ENCODE measurements at regions not wholly inside any gene's neighbourhood (a gene's known extent, or its start where the extent isn't known, plus 50 kb on each side); places are given as distances from the start of the nearest gene placed in this dataset.

GRCh38 chr10:59586407-59586891 is 123.2 kb downstream of the SLC16A9 start:
- no TSS peak for BruUV-seq (replicated peaks)
- Histone ChIP-seq H3K36me3 (ENCODE audit: control insufficient read depth, insufficient read depth, low read length) (no peaks in the 10 kb centered on the region), H3K4me3 (ENCODE audit: low read depth in 2 of 2, low read length in 2 of 2) (no peak overlapping the region), H3K27me3 (ENCODE audit: control insufficient read depth, insufficient read depth, low read length) (no peaks in the 10 kb centered on the region), H3K4me1 (ENCODE audit: control insufficient read depth, insufficient read depth, low read length) (no peaks in the 10 kb centered on the region), H3K9me3 (ENCODE audit: control insufficient read depth, insufficient read depth, low read depth, low read length) (no peaks in the 10 kb centered on the region), H3K27ac (ENCODE audit: low read length) (no peak overlapping the region)
- in situ Hi-C loops (cut with HindIII; ENCODE audit: low pct_unique_long_range_greater_than_20kb, low sequenced_read_pairs), result no loop called here
- TF ChIP-seq TCF7L2 (IDR thresholded peaks at IDR 0.05; ENCODE audit: low read depth, low read length), result no peak
- TF ChIP-seq POLR2AphosphoS5 (IDR thresholded peaks at IDR 0.05; ENCODE audit: low read depth, low read length), result no peak
- no peak for TF ChIP-seq REST (IDR thresholded peaks at IDR 0.05; ENCODE audit: insufficient read depth in 1 of 2, low read depth in 2 of 2, low read length in 1 of 2)
- no peak for TF ChIP-seq SIN3A (IDR thresholded peaks at IDR 0.05; ENCODE audit: borderline replicate concordance, insufficient read depth, low read depth, low read length)
- TF ChIP-seq CTCF (IDR thresholded peaks at IDR 0.05), result no peak
- CTCF ChIA-PET, result no interaction called here
- POLR2A ChIA-PET, result no interaction called here
- no peak for DNase-seq (ENCODE audit: low read depth, low spot score)
- intact Hi-C loops (cut with micrococcal nuclease; ENCODE audit: unreplicated experiment), result no loop called here
- ATAC-seq, result no peak

- Histone ChIP-seq H3K36me3 (ENCODE audit: control insufficient read depth, insufficient read depth, low read length) (no peaks in the 10 kb centered on the region), H3K9me3 (ENCODE audit: control insufficient read depth, insufficient read depth, low read depth, low read length) (no peaks in the 10 kb centered on the region), H3K4me1 (ENCODE audit: control insufficient read depth, insufficient read depth, low read length) (no peaks in the 10 kb centered on the region), H3K27me3 (ENCODE audit: control insufficient read depth, insufficient read depth, low read length) (no peaks in the 10 kb centered on the region), H3K4me3 (ENCODE audit: low read depth in 2 of 2, low read length in 2 of 2) (no peak overlapping the region), H3K27ac (ENCODE audit: low read length) (no peak overlapping the region)
- intact Hi-C loops (cut with micrococcal nuclease; ENCODE audit: unreplicated experiment) (no loop called here), in situ Hi-C loops (cut with HindIII; ENCODE audit: low pct_unique_long_range_greater_than_20kb, low sequenced_read_pairs) (no loop called here)
- CTCF ChIA-PET, result no interaction called here
- ATAC-seq (no peak), DNase-seq (ENCODE audit: low read depth, low spot score) (no peak)
- BruUV-seq (replicated peaks), result no TSS peak
- POLR2A ChIA-PET, result no interaction called here
- TF ChIP-seq TCF7L2 (IDR thresholded peaks at IDR 0.05; ENCODE audit: low read depth, low read length), result no peak
- no peak for TF ChIP-seq POLR2AphosphoS5 (IDR thresholded peaks at IDR 0.05; ENCODE audit: low read depth, low read length)
- TF ChIP-seq CTCF (IDR thresholded peaks at IDR 0.05), result no peak
- TF ChIP-seq REST (IDR thresholded peaks at IDR 0.05; ENCODE audit: insufficient read depth in 1 of 2, low read depth in 2 of 2, low read length in 1 of 2), result no peak
- TF ChIP-seq SIN3A (IDR thresholded peaks at IDR 0.05; ENCODE audit: borderline replicate concordance, insufficient read depth, low read depth, low read length), result no peak
These were observed 124.5 kb downstream of the SLC16A9 start for GRCh38 chr10:59585046-59585700.

Data from Panc1 (cell line).